ENCODE measurements at regions not wholly inside any gene's neighbourhood (a gene's known extent, or its start where the extent isn't known, plus 50 kb on each side); places are given as distances from the start of the nearest gene placed in this dataset.

GRCh38 chr14:104515059-104515810, 64.3 kb upstream of the C14orf180 start:
- no peak overlapping the region for H3K27ac ChIP-seq
- TF ChIP-seq, protein P1, sequence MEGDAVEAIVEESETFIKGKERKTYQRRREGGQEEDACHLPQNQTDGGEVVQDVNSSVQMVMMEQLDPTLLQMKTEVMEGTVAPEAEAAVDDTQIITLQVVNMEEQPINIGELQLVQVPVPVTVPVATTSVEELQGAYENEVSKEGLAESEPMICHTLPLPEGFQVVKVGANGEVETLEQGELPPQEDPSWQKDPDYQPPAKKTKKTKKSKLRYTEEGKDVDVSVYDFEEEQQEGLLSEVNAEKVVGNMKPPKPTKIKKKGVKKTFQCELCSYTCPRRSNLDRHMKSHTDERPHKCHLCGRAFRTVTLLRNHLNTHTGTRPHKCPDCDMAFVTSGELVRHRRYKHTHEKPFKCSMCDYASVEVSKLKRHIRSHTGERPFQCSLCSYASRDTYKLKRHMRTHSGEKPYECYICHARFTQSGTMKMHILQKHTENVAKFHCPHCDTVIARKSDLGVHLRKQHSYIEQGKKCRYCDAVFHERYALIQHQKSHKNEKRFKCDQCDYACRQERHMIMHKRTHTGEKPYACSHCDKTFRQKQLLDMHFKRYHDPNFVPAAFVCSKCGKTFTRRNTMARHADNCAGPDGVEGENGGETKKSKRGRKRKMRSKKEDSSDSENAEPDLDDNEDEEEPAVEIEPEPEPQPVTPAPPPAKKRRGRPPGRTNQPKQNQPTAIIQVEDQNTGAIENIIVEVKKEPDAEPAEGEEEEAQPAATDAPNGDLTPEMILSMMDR (IDR thresholded peaks at IDR 0.05) = no peak
- TF ChIP-seq ZFX (IDR thresholded peaks at IDR 0.05; ENCODE audit: borderline replicate concordance) = no peak

GRCh38 chr14:104515811-104516780, 63.5 kb upstream of the C14orf180 start:
- TF ChIP-seq, protein P1 (IDR thresholded peaks at IDR 0.05) = no peak
- no peak for TF ChIP-seq ZFX (IDR thresholded peaks at IDR 0.05; ENCODE audit: borderline replicate concordance)
- H3K27ac ChIP-seq = no peak overlapping the region

- no peak overlapping the region for H3K27ac ChIP-seq
- no peak for TF ChIP-seq ZFX (IDR thresholded peaks at IDR 0.05; ENCODE audit: borderline replicate concordance)
These were observed 62.7 kb upstream of the C14orf180 start for GRCh38 chr14:104516906-104517305.

DNA sequence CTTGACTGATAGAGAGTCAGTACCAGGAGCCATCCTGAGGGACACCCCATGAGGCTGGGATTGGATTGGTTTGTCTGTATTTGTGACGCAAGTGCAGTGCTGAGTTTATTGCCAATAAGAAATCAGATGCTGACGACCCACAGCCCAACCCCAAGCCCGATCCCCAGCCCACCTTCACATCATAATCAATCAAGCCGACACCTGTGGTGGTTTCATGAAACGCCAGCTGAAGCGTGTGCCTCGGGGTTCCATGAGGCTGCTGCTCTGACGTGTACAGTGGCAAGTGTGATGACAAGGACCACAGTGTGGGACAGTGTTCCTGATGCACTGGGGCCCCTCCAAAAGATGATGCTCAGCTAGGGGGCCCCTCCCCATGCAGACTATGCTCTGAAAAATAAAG, 62.1 kb upstream of the C14orf180 start:
- TF ChIP-seq, protein P1 (IDR thresholded peaks at IDR 0.05) = no peak
- TF ChIP-seq ZFX (IDR thresholded peaks at IDR 0.05; ENCODE audit: borderline replicate concordance) = no peak
- H3K27ac ChIP-seq = no peak overlapping the region

DNA sequence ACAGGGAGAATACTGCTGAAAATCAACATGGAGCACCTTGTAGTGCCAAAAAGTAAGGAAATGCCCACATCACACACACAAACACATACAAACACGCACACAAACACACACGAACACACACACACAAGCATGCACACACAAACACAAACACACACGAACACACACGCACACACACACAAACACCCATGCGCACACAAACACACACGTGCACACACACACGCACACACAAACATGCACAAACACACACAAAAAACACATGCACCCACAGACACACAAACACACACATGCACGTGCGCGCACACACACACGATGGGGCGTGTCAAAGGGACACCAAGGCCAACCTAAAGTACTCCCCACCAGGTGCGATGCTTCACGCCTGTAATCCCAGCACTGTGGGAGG, 61.7 kb upstream of the C14orf180 start:
- no peak overlapping the region for H3K27ac ChIP-seq
- TF ChIP-seq, protein P1 (IDR thresholded peaks at IDR 0.05) = no peak
- TF ChIP-seq ZFX (IDR thresholded peaks at IDR 0.05; ENCODE audit: borderline replicate concordance) = no peak

GRCh38 chr14:104518659-104519350, 60.8 kb upstream of the C14orf180 start:
- H3K27ac ChIP-seq = no peak overlapping the region
- TF ChIP-seq ZFX (IDR thresholded peaks at IDR 0.05; ENCODE audit: borderline replicate concordance) = no peak
- TF ChIP-seq, protein P1 (IDR thresholded peaks at IDR 0.05) = no peak

GRCh38 chr14:104519721-104520120, 59.8 kb upstream of the C14orf180 start:
- TF ChIP-seq, protein P1 (IDR thresholded peaks at IDR 0.05) = no peak
- TF ChIP-seq ZFX (IDR thresholded peaks at IDR 0.05; ENCODE audit: borderline replicate concordance) = no peak
- H3K27ac ChIP-seq = no peak overlapping the region

Data from 22Rv1 (cell line).